ENCODE measurements at regions not wholly inside any gene's neighbourhood (a gene's known extent, or its start where the extent isn't known, plus 50 kb on each side); places are given as distances from the start of the nearest gene placed in this dataset.
"Not testable (repeated sequence)": the region's sequence is repeated elsewhere in the genome, so short reads cannot be mapped to it uniquely, and the experiment has no call there.

- H3K36me3 ChIP-seq (ENCODE audit: insufficient read depth): no peaks in the 10 kb centered on the region
- H3K4me3 ChIP-seq (ENCODE audit: low read depth, low read length): no peak overlapping the region
- H3K4me1 ChIP-seq (ENCODE audit: insufficient read depth): no peaks in the 10 kb centered on the region
- DNase-seq (ENCODE audit: extremely low spot score): no peak
- no peak overlapping the region for H3K27ac ChIP-seq (ENCODE audit: low read depth)
- WGBS: 73% methylated on average over 2 of the region's 2 CpGs
Measured at GRCh38 chr3:178195824-178196223, 340.4 kb upstream of the KCNMB2 start.

GRCh38 chr3:178198329-178198728 lies 337.9 kb upstream of the KCNMB2 start:
- H3K36me3 ChIP-seq (ENCODE audit: insufficient read depth): no peaks in the 10 kb centered on the region
- no peak overlapping the region for H3K27ac ChIP-seq (ENCODE audit: low read depth)
- 37% methylated on average over 1 of the region's 1 CpG for WGBS
- DNase-seq (ENCODE audit: extremely low spot score): no peak
- no peaks in the 10 kb centered on the region for H3K4me1 ChIP-seq (ENCODE audit: insufficient read depth)
- no peak overlapping the region for H3K4me3 ChIP-seq (ENCODE audit: low read depth, low read length)

DNA sequence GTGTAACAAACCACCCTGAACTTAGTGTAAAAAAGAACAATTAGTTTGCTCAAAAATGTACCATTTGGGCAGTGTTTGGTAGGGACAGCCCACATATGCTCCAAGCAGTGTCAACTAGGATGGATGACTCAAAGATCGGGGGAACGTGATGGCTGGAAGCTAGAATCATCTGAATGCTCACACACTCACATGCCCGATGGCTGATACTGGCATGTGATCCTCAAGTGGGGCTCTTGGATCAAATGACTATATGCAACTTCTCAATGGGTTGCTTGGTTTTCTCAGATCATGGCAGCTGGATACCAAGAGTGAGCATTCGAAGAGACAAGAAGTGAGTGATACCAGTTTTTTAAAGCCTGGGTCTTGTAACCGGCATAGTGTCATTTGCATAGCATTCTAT lies 335.9 kb upstream of the KCNMB2 start:
- Histone ChIP-seq H3K4me3 (ENCODE audit: low read depth, low read length) (no peak overlapping the region), H3K36me3 (ENCODE audit: insufficient read depth) (no peaks in the 10 kb centered on the region), H3K4me1 (ENCODE audit: insufficient read depth) (no peaks in the 10 kb centered on the region), H3K27ac (ENCODE audit: low read depth) (no peak overlapping the region)
- no peak for DNase-seq (ENCODE audit: extremely low spot score)
- 98% methylated on average over 5 of the region's 5 CpGs for WGBS

- H3K36me3 ChIP-seq (ENCODE audit: insufficient read depth): no peaks in the 10 kb centered on the region
- H3K4me1 ChIP-seq (ENCODE audit: insufficient read depth): no peaks in the 10 kb centered on the region
- H3K4me3 ChIP-seq (ENCODE audit: low read depth, low read length): no peak overlapping the region
- 95% methylated on average over 1 of the region's 1 CpG for WGBS
- no peak overlapping the region for H3K27ac ChIP-seq (ENCODE audit: low read depth)
- DNase-seq (ENCODE audit: extremely low spot score): no peak
Measured at GRCh38 chr3:178201714-178202113, 334.5 kb upstream of the KCNMB2 start.

GRCh38 chr3:178202194-178202593 lies 334.0 kb upstream of the KCNMB2 start:
- Histone ChIP-seq H3K27ac (ENCODE audit: low read depth) (no peak overlapping the region), H3K36me3 (ENCODE audit: insufficient read depth) (no peaks in the 10 kb centered on the region), H3K4me1 (ENCODE audit: insufficient read depth) (no peaks in the 10 kb centered on the region), H3K4me3 (ENCODE audit: low read depth, low read length) (no peak overlapping the region)
- 57% methylated on average over 3 of the region's 3 CpGs for WGBS
- DNase-seq (ENCODE audit: extremely low spot score): no peak

DNA sequence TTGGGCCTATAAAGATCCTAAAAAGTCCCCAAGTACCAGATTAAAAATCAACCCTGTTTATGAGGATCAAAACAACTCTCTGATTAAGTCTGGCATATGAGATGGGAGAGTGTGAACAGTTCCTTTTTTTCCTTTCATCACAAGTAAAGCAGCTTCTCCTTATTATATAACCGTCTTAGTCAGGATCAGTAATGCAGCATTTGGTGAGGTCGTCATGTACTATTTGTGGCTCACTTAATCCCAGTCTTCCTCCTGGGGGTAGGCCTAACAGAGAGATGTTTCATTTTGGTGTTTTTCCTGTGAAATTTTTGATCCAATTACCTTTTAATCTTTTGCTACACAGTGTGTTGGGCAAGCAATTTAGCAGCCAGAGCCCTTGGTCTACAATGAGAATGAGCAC lies 333.1 kb upstream of the KCNMB2 start:
- Histone ChIP-seq H3K27ac (ENCODE audit: low read depth) (no peak overlapping the region), H3K4me1 (ENCODE audit: insufficient read depth) (no peaks in the 10 kb centered on the region), H3K36me3 (ENCODE audit: insufficient read depth) (no peaks in the 10 kb centered on the region), H3K4me3 (ENCODE audit: low read depth, low read length) (no peak overlapping the region)
- no peak for DNase-seq (ENCODE audit: extremely low spot score)
- 26% methylated on average over 2 of the region's 2 CpGs for WGBS

DNA sequence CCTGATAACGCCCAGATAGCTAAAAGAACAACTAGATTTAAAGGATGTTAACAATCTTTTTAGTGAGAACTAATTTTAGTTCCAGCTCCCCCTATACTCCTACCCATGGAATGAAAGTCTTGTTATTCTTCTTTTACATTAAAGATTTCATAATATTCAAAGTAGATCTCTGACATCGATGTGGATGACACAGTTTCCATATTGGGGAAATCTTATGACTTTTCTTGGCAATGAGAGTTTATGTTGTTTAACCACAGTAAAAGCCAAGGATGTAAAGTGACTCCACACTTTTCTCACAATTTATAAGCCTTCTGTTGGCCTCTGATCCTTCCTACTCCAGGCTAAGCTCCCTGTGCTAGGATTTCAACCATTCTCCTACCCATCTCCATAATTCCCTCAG lies 332.6 kb upstream of the KCNMB2 start:
- Histone ChIP-seq H3K36me3 (ENCODE audit: insufficient read depth) (no peaks in the 10 kb centered on the region), H3K27ac (ENCODE audit: low read depth) (no peak overlapping the region), H3K4me1 (ENCODE audit: insufficient read depth) (no peaks in the 10 kb centered on the region), H3K4me3 (ENCODE audit: low read depth, low read length) (no peak overlapping the region)
- DNase-seq (ENCODE audit: extremely low spot score): no peak
- 47% methylated on average over 2 of the region's 2 CpGs for WGBS

- H3K27ac ChIP-seq (ENCODE audit: low read depth): no peak overlapping the region
Measured at GRCh38 chr3:178205740-178206139, 330.5 kb upstream of the KCNMB2 start.

DNA sequence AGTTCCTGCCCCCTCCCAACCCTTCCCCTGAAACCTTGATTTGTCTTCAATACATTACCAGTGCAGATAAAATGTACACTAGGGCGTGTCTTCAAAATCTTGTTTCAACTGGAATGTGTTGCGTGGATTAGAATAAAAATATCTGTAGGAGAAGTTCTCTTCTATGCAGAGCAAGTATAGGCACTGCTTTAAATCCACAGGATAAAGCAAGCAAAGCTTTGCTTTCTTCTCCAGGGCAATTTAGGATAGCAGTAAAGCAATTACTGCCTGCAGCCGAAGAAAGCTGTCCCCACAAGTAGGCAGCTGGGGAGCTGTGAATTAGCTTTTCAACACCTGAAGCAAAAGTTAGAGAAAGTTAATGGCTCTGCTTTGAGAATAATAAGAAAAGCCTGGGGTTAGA lies 329.7 kb upstream of the KCNMB2 start:
- WGBS: 88% methylated on average over 3 of the region's 3 CpGs
- H3K27ac ChIP-seq (ENCODE audit: low read depth): no peak overlapping the region
- no peak overlapping the region for H3K4me3 ChIP-seq (ENCODE audit: low read depth, low read length)
- H3K36me3 ChIP-seq (ENCODE audit: insufficient read depth): no peaks in the 10 kb centered on the region
- DNase-seq (ENCODE audit: extremely low spot score): no peak
- H3K4me1 ChIP-seq (ENCODE audit: insufficient read depth): no peaks in the 10 kb centered on the region

More at GRCh38 chr3:178205740-178206139, 330.5 kb upstream of the KCNMB2 start:
- H3K4me1 ChIP-seq (ENCODE audit: insufficient read depth): no peaks in the 10 kb centered on the region
- H3K36me3 ChIP-seq (ENCODE audit: insufficient read depth): no peaks in the 10 kb centered on the region
- WGBS: 68% methylated on average over 1 of the region's 1 CpG
- DNase-seq (ENCODE audit: extremely low spot score): no peak
- no peak overlapping the region for H3K4me3 ChIP-seq (ENCODE audit: low read depth, low read length)

DNA sequence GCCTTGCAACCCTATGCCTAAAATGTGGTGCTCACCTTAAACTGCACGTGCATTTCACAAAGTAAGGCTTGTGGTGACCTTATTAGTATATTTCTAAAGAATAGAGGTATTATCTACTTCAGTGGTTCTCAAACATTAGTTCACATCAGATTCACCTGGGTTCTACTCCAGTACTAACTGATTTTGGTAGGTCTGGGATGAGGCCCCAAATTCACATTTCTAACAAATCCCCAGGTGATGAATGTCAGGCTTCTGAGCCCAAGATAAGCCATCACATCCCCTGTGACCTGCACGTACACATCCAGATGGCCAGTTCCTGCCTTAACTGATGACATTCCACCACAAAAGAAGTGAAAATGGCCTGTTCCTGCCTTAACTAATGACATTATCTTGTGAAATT lies 329.1 kb upstream of the KCNMB2 start:
- not testable (repeated sequence) for H3K36me3 ChIP-seq (ENCODE audit: insufficient read depth); H3K4me3 ChIP-seq (ENCODE audit: low read depth, low read length); H3K4me1 ChIP-seq (ENCODE audit: insufficient read depth); DNase-seq (ENCODE audit: extremely low spot score); H3K27ac ChIP-seq (ENCODE audit: low read depth)
- 90% methylated on average over 2 of the region's 2 CpGs for WGBS

DNA sequence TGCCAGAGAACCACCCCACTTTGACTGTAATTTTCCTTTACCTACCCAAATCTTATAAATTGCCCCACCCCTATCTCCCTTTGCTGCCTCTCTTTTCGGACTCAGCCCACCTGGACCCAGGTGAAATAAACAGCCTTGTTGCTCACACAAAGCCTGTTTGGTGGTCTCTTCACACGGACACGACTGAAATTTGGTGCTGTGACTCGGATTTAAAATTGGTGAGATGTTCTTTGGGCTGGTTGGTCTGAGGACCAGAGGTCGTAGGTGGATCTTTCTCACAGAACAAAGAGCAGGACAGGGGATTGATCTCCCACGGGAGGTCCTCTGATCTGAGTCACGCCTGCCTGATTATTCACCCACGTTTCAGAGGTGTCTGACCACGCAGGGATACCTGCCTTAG lies 328.6 kb upstream of the KCNMB2 start:
- H3K4me3 ChIP-seq (ENCODE audit: low read depth, low read length); H3K36me3 ChIP-seq (ENCODE audit: insufficient read depth); H3K27ac ChIP-seq (ENCODE audit: low read depth); H3K4me1 ChIP-seq (ENCODE audit: insufficient read depth); DNase-seq (ENCODE audit: extremely low spot score): not testable (repeated sequence)
- WGBS: 89% methylated on average over 9 of the region's 9 CpGs

DNA sequence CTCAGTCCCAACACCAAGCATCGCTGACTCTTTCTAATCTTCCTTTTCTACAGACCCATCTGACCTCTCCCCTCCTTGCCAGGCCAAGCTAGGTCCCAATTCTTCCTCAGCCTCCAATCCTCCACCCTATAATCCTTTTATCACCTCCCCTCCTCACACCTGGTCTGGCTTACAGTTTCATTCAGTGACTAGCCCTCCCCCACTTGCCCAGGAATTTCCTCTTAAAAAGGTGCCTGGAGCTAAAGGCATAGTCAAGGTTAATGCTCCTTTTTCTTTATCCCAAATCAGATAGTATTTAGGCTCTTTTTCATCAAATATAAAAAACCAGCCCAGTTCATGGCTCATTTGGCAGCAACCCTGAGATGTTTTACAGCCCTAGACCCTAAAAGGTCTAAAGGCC lies 327.1 kb upstream of the KCNMB2 start:
- not testable (repeated sequence) for H3K4me1 ChIP-seq (ENCODE audit: insufficient read depth); H3K36me3 ChIP-seq (ENCODE audit: insufficient read depth); DNase-seq (ENCODE audit: extremely low spot score); H3K27ac ChIP-seq (ENCODE audit: low read depth); H3K4me3 ChIP-seq (ENCODE audit: low read depth, low read length)
- WGBS: 100% methylated on average over 1 of the region's 1 CpG

GRCh38 chr3:178209618-178210017 lies 326.6 kb upstream of the KCNMB2 start:
- H3K4me1 ChIP-seq (ENCODE audit: insufficient read depth); DNase-seq (ENCODE audit: extremely low spot score); H3K36me3 ChIP-seq (ENCODE audit: insufficient read depth); H3K4me3 ChIP-seq (ENCODE audit: low read depth, low read length); H3K27ac ChIP-seq (ENCODE audit: low read depth): not testable (repeated sequence)
- WGBS: 94% methylated on average over 2 of the region's 2 CpGs

DNA sequence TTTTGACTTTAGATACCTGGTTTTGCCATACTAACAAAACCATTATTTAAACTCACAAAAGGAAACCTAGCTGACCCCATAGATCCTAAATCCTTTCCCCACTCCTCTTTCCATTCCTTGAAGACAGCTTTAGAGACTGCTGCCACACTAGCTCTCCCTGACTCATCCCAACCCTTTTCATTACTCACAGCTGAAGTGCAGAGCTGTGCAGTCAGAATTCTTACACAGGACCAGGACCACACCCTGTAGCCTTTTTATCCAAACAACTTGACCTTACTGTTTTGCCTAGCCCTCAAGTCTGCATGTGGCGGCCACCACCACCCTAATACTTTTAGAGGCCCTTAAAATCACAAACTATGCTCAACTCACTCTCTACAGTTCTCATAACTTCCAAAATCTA lies 325.1 kb upstream of the KCNMB2 start:
- H3K36me3 ChIP-seq (ENCODE audit: insufficient read depth); H3K27ac ChIP-seq (ENCODE audit: low read depth); DNase-seq (ENCODE audit: extremely low spot score); H3K4me1 ChIP-seq (ENCODE audit: insufficient read depth); H3K4me3 ChIP-seq (ENCODE audit: low read depth, low read length): not testable (repeated sequence)
- 97% methylated on average over 1 of the region's 1 CpG for WGBS

DNA sequence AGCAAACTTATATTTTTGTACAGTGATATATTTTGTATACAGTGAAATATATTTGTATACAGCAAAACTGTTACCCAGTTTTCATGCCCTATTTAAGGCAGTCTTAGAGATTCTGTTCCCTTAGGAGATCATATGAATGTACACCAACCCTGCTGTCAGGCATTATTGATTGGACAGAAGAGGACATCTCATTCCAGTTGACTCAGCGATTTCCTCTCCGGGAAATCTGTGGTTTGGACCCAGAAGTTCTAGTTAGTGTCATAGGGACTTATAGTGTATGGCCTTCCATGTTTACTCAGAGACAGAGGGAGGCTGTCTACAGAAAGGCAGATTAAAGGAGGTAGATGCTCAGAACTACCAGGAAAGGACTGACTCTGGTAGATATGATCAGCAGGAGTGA lies 318.8 kb upstream of the KCNMB2 start:
- Histone ChIP-seq H3K4me1 (ENCODE audit: insufficient read depth) (no peaks in the 10 kb centered on the region), H3K27ac (ENCODE audit: low read depth) (no peak overlapping the region), H3K36me3 (ENCODE audit: insufficient read depth) (no peaks in the 10 kb centered on the region), H3K4me3 (ENCODE audit: low read depth, low read length) (no peak overlapping the region)
- DNase-seq (ENCODE audit: extremely low spot score): no peak
- 92% methylated on average over 2 of the region's 2 CpGs for WGBS

All from urinary bladder (tissue), 3 donors.